Hematopoietic multipotent progenitor cell treated with erythropoietin and hydrocortisone succinate and interleukin-3 and kit ligand, for 8 days (in vitro differentiated cells): ENCODE measurements at regions not wholly inside any gene's neighbourhood (a gene's known extent, or its start where the extent isn't known, plus 50 kb on each side); places are given as distances from the start of the nearest gene placed in this dataset.
"Not testable (repeated sequence)": the region's sequence is repeated elsewhere in the genome, so short reads cannot be mapped to it uniquely, and the experiment has no call there.

ENCODE experiments used
- DNase-seq: peaks from one replicate; pipeline ENCODE4 v3.0.0-alpha.2; 2015

- no peak for DNase-seq
Observed at GRCh38 chr18:29821544-29821943, 1221.0 kb downstream of the DSC3 start.

GRCh38 chr18:29811519-29811918 lies 1231.0 kb downstream of the DSC3 start:
- no peak for DNase-seq

DNA sequence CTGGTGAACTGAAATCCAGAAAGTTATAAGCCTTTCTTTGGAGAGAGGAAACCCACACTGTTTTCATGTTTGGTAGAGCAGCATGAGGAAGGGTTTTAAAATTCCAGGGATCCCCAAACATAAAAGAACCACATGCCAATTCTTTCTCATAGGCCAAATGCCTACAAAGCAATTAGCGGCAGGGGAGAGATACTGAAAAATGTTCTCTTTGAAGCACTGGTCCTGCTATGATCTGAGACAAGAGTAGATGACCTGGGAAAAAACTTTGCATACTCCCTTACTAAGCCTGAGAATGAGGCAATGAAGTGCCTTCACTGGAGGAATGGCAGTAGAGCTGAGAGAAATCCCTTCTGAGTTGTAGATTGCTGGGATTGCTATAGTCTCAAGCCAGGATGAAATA lies 1261.7 kb downstream of the DSC3 start:
- no peak for DNase-seq

DNA sequence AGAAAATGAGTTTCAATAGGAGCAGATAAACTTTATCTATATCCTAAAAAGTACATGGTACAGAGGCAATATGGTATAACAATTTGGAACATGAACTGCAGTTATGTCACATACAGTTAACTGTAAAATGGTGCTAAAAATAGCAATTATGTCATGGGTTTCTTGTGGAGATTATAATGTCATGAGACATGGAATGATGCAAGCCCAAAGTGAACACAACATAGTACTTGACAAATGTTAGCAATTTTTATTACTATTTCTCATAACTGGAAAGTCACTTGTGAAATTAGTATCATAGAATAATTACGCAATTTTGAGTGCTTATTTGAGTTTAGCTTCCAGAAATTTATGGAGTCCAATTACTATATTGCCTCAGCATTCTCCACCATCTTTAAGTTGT lies 1263.4 kb downstream of the DSC3 start:
- DNase-seq, result no peak

DNA sequence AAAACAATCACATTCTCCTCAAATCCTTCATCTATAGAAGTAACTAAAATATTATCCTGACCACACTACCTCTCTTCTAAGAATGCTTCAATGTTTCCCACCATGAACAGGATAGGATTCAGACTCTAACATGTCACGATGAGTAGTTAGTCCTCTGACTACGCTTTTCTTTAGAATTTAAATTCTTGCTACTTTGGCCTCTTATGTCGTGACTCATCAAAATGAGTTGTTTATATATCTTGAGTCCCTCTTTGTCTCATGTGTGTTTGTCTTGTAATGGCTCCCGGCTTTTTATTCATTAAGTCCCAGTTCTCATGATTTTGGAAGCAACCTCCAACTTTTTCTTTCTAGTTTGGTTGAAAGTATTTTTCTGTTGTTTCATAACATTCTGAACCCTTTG lies 1289.2 kb downstream of the DSC3 start:
- no peak for DNase-seq

DNA sequence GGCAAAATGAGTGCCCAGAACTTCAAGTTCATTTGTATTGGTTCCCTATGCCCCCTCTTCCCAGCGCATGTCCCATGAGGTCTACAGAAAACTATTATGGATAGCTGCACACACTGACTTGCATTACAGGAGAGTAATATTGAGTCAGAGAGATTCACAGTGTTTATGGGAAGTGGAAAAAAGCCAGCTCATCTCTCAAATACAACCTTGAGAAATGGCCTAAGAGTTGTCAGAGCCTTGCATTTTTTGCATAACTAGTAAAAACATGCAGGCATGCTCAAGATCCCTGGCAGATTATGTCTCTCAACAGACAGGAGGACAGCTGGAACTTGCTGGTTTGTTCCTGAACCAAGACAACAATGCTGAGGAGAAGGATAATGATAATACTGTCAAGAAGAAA lies 1292.8 kb downstream of the DSC3 start:
- no peak for DNase-seq

DNA sequence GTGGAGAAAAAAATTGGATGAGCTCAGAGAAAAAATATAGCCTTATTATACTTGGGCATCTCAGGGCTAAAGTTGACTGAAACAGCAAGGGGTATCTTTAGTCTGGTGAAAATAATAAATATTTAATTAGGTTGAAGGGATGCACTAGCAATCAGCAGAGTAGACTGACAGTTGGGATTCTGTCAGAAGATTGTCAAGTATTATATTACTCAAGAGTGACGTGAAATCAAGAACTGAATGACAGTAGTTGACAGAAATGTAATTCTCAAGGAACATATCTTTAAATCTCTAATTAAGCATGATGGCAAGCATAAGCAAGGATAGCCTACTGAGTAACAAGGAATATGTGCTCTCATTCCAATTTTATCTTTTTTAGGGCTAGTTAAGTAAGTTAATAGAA lies 1301.1 kb downstream of the DSC3 start:
- no peak for DNase-seq

DNA sequence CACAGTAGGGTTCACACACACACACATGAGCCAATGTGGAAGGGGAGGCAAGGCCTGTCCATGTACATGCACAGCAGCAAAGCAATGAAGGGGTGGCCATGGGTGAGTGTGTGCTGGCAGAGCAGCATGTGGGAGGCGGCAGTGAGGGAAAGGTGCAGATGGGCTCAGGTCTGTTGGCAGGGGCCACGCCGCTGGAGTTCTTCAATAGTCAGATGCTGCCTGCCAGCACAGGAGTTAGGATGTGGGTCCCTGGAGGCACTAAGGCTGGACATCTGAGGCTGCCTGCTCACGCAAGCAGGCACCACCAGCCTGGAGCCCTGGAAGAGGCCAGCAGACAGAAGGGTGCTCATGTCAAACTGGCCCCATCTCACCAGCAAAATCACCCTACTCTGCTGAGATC lies 1304.9 kb downstream of the DSC3 start:
- no peak for DNase-seq

DNA sequence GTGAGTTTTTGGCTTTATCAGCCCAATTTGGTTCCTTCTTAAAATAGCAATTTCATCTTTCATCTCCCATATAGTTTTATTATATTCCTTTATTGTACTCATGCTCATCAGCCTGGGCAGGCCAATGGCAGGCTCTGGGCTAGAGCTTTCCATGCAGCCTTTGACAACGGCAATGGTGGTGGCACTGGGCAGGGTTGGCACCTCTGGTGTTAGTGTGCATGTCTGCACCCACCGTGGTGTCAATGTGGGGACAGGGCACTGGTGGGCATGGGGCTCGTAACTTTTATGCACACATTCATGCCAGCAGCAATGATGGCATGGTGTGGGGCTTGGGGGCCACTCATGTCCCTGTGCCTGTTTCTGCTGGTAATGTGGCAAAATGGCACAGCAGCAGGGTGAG lies 1305.4 kb downstream of the DSC3 start:
- DNase-seq, result no peak

DNA sequence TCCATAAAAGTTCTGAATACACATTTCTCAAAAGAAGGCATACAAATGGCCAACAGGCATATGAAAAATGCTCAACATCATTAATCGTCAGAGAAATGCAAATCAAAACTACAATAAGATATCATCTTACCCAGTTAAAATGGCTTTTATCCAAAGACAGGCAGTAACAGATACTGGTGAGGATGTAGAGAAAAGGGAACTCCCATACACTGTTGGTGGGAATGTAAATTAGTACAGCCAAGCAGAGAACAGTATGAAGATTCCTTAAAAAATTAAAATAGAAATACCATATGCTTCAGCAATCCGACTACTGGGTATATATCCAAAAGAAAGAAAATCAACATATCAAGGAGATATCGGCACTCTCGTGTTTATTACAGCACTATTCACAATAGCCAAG lies 1312.5 kb downstream of the DSC3 start:
- no peak for DNase-seq

DNA sequence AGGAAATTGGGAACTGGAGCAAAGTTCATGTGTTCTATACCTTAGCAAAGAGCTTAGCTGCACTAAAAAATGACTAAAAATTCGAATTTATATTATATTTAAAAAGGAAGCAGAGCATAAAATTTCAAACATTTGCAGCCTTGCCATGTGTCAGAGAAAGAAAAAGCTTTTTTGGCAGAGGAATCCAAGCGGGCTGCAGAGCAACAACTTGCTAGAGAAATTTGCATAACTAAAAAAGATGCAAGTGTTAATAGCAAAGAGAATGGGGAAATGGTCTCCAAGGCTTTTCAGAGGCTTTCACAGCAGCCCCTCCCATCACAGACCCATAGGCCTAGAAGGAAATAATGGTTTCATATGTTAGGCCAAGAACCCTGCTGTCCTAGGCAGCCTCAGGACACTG lies 1315.9 kb downstream of the DSC3 start:
- no peak for DNase-seq

- DNase-seq, result not testable (repeated sequence)
Observed at GRCh38 chr18:29723486-29723885, 1319.1 kb downstream of the DSC3 start.

- not testable (repeated sequence) for DNase-seq
Observed at GRCh38 chr18:29715960-29716359, 1326.6 kb downstream of the DSC3 start.

DNA sequence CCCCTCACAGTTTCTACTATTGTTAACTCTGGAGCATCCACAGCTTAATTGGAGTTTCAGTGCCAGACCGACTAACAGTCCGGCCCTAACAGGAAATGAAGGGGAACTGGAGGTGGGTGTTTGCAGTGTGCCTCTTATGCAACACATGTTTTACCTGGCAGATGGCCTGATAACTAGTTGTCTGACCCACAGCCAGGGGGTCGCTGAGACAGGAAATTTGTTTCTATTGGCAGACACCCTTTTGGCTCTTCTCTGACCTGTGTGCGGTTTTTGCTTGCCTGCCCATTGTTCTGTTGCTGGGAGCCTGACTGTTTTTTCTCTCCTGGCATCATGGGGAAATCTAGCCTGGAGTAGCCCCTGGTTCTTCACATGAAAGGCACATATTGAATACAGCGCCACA lies 1329.8 kb downstream of the DSC3 start:
- DNase-seq, result no peak

DNA sequence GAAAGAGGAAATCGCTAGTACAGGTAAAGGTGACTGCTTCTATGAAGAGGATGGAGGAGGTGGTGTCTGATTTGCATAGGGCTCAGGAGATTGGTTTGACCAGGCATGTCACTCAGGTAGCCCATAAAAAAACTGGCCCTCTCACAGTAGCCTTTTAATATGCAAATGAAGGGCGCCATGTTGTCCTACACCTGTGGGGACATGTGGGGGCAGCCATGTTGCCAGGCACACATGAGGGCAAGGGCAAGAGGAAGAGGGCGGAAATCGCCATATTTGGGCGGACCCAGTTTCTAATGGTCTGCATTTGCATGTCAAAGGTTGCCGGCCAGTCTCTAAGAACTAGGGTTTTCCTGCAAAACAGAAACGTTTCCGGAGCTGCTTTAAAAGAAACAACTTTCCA lies 1330.6 kb downstream of the DSC3 start:
- DNase-seq, result no peak

- no peak for DNase-seq
Observed at GRCh38 chr18:29693334-29693733, 1349.2 kb downstream of the DSC3 start.

- DNase-seq, result no peak
Observed at GRCh38 chr18:29681578-29681977, 1361.0 kb downstream of the DSC3 start.

DNA sequence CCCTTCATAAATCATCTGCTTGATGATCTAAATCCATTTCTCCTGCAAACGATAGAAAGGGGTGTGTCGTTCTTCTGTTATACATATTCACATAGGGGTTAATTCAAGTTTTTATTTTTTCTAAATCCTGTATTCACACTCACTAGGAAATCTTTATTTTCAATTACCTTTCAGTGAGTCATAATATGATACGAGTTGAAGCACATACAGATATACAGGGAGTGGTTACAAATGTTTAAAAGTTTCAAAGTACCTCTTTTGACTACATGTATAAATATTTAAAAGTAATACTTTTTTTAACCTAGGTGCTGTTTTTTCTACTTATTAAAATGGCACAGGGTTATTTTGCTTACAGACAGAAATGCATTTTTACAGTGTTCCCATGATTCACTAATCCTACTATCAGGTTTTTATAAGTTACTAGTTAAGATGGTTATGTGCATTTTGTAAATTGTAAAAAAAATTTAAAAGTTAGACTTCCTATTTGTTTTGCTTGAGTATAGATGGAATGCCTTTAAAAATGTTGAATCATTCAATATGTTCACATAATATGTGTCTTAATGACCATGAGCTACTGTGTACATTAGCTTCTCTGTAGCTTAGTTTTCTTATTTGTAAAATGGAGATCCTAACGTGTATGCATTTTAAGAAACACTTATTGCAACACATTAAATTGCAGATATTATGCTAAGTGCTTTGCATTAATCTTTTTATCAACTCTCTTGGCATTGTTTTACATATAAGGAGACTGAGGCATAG lies 1378.1 kb downstream of the DSC3 start:
- no peak for DNase-seq

- no peak for DNase-seq
Observed at GRCh38 chr18:29661924-29662323, 1380.6 kb downstream of the DSC3 start.

DNA sequence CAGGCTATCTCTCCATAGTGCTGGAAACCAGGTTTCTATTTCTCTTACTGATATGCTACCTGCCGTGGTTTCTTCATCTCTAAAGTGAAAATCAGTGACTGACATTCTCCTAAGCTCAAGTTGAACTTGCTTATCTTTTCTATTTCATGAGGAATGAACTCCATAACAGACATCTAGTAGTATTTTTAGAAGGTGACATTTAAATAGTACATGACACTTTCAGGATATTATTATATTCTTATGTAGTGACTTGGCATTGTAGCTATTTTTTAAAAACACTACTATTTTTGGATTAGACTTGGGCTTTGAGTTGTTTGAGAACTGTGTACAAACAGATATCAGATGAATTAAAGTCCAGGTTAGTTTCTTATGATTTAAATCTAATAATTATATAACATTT lies 1381.8 kb downstream of the DSC3 start:
- no peak for DNase-seq

DNA sequence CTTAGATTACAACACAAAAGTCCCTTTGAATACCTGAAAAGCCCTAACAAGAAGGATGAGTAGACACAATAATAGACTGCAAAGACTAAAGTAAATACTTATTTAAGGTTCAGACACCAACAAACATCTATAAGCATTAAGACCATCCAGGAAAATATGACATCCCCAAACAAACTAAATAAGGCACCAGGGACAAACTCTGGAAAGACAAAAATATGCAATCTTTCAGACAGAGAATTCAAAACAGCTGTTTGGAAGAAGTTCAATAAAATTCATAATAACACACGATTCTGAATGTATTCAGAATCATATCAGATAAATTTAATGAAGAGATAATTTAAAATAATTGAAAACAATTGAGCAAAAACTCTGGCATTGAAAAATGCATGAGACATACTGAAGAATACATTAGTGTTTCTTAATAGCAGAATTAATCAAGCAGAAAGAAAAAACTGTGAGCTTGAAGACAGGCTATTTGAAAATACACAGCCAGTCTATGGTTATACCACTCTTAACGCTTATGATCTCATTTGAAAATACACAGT lies 1388.8 kb downstream of the DSC3 start:
- no peak for DNase-seq

DNA sequence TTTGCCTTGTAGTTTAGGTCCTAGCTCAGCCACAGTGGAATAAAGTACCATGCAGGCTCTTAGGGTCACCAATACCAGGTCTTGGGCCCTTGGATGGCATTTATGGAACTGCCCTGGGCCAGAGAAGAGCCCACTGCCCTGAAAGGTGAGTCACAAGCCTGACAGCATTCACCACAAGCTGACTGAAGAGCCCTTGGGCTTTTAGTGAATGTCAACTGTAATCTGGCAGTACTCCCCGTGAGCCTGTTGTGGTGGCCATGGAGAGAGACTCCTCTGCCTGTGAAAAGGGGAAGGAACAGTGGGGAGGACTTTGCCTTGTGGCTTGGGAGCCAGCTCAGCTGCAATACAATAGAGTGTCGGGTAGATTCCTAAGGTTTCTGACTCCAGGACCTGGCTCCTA lies 1389.7 kb downstream of the DSC3 start:
- no peak for DNase-seq

- DNase-seq, result no peak
Observed at GRCh38 chr18:29651122-29651680, 1391.3 kb downstream of the DSC3 start.

- DNase-seq, result no peak
Observed at GRCh38 chr18:29648891-29649290, 1393.7 kb downstream of the DSC3 start.

GRCh38 chr18:29647700-29648099 lies 1394.8 kb downstream of the DSC3 start:
- no peak for DNase-seq
